MG63 (cell line): ENCODE measurements at regions not wholly inside any gene's neighbourhood (a gene's known extent, or its start where the extent isn't known, plus 50 kb on each side); places are given as distances from the start of the nearest gene placed in this dataset.
A peak's percentile ranks its signal among the peaks of the same experiment; 100 is the strongest.

Source experiments
- DNase-seq: peaks from one replicate; pipeline ENCODE4 v3.0.0-alpha.2; 2020
- H3K27me3 ChIP-seq: fragments of 250-450 bp; sonication (Bioruptor Pico); 2 replicates; pipeline ENCODE4 v1.5.1; 2020; ENCODE audit warnings: mild to moderate bottlenecking, moderate library complexity
- H3K36me3 ChIP-seq: fragments of 250-450 bp; sonication (Bioruptor Pico); 2 replicates; pipeline ENCODE4 v1.5.1; 2020; ENCODE audit warnings: mild to moderate bottlenecking, moderate library complexity
- H3K4me3 ChIP-seq: fragments of 250-450 bp; sonication (Bioruptor Pico); 2 replicates; pipeline ENCODE4 v1.5.1; 2020; ENCODE audit warnings: mild to moderate bottlenecking, moderate library complexity
- H3K9me3 ChIP-seq: fragments of 250-450 bp; sonication (Bioruptor Pico); 2 replicates; pipeline ENCODE4 v1.5.1; 2020; ENCODE audit warnings: mild to moderate bottlenecking, moderate library complexity

GRCh38 chr2:67243919-67244318, 153.2 kb upstream of the ETAA1 start:
- H3K27me3 ChIP-seq, result no peaks in the 10 kb centered on the region
- H3K9me3 ChIP-seq, result no peaks in the 10 kb centered on the region
- no peak for DNase-seq
- no peak overlapping the region for H3K4me3 ChIP-seq
- H3K36me3 ChIP-seq, result no peaks in the 10 kb centered on the region

- Histone ChIP-seq H3K4me3 (no peak overlapping the region), H3K27me3 (no peaks in the 10 kb centered on the region), H3K36me3 (no peaks in the 10 kb centered on the region), H3K9me3 (no peaks in the 10 kb centered on the region)
- no peak for DNase-seq
Observed at GRCh38 chr2:67246791-67247190, 150.3 kb upstream of the ETAA1 start.

DNA sequence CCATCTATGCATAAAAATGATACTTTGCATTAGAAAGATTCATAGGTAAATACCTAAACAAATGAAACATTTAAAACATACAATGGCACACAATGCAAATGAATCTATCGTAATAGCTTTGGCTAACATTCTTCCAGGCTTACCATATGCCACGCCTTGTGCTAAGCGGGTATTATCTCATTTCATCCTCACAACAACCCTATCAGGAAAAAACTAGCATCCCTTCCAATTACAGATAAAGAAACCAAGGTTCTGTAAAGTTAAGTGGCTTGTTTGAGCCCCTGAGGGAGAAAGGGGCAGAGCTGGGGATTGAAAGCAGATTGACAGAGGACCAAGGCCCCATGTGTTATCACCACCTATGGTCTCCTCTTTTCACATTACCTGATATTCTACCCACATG, 145.4 kb upstream of the ETAA1 start:
- no peaks in the 10 kb centered on the region for H3K36me3 ChIP-seq
- DNase-seq, result no peak

GRCh38 chr2:67255933-67256615, 141.1 kb upstream of the ETAA1 start:
- DNase-seq, result no peak
- Histone ChIP-seq H3K36me3 (no peaks in the 10 kb centered on the region), H3K27me3 (no peaks in the 10 kb centered on the region), H3K4me3 (no peak overlapping the region), H3K9me3 (no peaks in the 10 kb centered on the region)

More for the DNA sequence above, 145.4 kb upstream of the ETAA1 start:
- Histone ChIP-seq H3K9me3 (no peaks in the 10 kb centered on the region), H3K27me3 (no peaks in the 10 kb centered on the region), H3K4me3 (no peak overlapping the region)

DNA sequence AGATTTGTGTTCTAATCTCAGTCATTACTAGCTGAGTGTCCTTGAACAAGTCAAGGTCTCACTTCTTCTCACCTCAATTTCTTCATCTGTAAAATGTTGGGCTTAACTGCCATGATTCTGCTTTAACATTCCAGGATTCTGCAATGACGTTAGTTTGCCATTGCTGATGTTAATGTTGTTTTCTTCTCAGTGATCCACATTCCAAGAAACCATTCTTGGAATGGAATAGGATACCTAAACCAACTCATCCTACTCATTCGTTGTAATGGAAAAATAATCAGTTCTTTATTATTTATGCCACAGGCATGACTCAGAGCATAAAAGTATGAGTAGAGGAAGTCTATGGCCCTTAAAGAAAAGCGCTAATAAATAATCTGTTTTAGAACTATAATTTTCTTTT, 140.2 kb upstream of the ETAA1 start:
- H3K27me3 ChIP-seq, result no peaks in the 10 kb centered on the region
- H3K36me3 ChIP-seq, result no peaks in the 10 kb centered on the region
- no peaks in the 10 kb centered on the region for H3K9me3 ChIP-seq
- no peak overlapping the region for H3K4me3 ChIP-seq
- DNase-seq, result no peak

GRCh38 chr2:67258122-67258521, 139.0 kb upstream of the ETAA1 start:
- no peak for DNase-seq
- no peaks in the 10 kb centered on the region for H3K9me3 ChIP-seq
- no peaks in the 10 kb centered on the region for H3K27me3 ChIP-seq

DNA sequence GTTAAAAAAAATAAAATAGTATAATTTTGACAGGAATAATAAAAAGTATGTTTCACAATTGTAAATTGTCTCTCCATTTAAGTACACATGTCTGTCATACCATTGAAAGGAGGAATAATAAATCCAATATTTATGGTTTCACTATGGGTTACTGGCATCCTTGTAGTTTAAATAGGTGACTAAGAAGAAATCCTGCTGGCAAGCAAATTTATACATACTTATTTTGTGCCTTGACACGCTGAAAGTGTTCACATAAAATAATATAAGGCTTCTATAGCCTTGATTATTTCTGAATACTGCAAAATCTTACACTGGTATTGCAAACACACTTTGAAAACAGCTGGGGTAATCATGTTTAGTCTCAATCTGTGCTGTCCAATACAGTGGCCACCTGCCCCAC, 138.3 kb upstream of the ETAA1 start:
- no peaks in the 10 kb centered on the region for H3K27me3 ChIP-seq
- H3K9me3 ChIP-seq, result no peaks in the 10 kb centered on the region
- no peaks in the 10 kb centered on the region for H3K36me3 ChIP-seq
- DNase-seq, result no peak
- H3K4me3 ChIP-seq, result no peak overlapping the region

More at GRCh38 chr2:67258122-67258521, 139.0 kb upstream of the ETAA1 start:
- H3K4me3 ChIP-seq, result no peak overlapping the region
- H3K36me3 ChIP-seq, result no peaks in the 10 kb centered on the region

- no peak overlapping the region for H3K4me3 ChIP-seq
- H3K27me3 ChIP-seq, result no peaks in the 10 kb centered on the region
- DNase-seq, result peak; percentile 92
- no peaks in the 10 kb centered on the region for H3K9me3 ChIP-seq
- no peaks in the 10 kb centered on the region for H3K36me3 ChIP-seq
Observed at GRCh38 chr2:67259556-67260342, 137.4 kb upstream of the ETAA1 start.

DNA sequence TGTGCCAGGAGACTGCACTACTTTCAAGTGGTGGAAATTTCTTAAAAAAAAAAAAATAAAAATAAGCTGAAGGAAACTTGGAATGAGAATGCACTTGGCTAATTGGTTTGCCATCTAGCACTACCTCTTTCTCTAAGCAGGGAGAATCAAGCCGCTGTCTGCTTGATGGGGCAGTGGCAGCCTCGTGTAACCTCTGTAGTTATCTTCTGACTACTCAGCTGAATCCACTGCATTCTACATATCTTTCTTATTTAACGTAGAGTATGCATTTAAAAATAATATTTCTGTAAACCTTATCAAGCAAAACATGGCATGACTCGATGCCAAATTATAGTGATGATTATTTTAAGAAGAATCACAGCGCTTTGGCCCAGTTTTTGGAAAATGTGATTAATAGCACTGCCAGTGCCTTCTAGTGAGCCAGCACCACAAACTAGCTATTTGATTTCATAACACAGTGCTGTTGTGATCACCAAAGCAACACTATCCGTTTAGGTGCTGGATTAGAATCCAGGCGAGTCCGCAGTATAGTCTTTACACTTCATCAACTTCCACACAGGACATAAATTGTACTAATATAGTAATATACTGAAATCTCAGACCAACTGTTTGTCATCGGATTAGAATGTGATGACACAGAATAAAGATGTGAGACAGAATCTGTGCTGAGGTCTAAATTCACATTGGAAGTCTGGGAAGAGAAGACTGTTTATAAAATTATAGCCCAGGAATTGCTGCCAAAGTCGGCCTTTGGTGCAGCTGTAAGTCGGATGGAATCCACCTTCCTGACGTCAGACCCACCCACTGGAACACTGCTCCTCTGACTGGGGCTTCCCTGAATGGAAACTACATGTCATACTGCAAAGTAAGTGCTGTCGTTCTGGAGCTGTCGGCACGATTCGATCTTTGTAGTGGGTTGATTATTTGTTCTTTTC, 136.5 kb upstream of the ETAA1 start:
- Histone ChIP-seq H3K27me3 (no peaks in the 10 kb centered on the region), H3K4me3 (peak overlapping the region; percentile 3; the same call in 1 of the 2 replicates), H3K9me3 (no peaks in the 10 kb centered on the region), H3K36me3 (no peaks in the 10 kb centered on the region)
- DNase-seq, result peak; percentile 96

GRCh38 chr2:67267241-67267640, 129.9 kb upstream of the ETAA1 start:
- no peaks in the 10 kb centered on the region for H3K27me3 ChIP-seq
- no peaks in the 10 kb centered on the region for H3K9me3 ChIP-seq
- H3K4me3 ChIP-seq, result no peak overlapping the region
- no peak for DNase-seq
- H3K36me3 ChIP-seq, result no peaks in the 10 kb centered on the region

DNA sequence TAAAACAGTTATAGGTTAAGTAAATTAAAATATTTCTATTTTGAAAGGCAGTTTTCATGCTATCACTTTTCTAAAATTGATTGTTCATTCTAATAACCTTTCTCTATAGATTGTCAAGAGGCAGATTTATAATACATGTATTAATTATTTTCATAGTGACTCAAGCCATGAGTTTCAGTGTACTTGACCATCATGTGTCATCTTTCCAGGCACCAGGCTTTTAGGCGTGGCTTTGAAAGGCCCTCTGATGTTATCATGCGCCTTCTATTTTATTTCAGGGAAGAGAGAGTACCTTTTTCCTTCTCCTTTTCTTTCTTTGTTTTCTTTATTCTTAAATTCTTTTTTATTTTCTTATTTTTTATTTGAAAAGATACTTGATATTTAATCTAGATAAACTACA, 128.3 kb upstream of the ETAA1 start:
- Histone ChIP-seq H3K9me3 (no peaks in the 10 kb centered on the region), H3K4me3 (no peak overlapping the region), H3K27me3 (no peaks in the 10 kb centered on the region), H3K36me3 (no peaks in the 10 kb centered on the region)
- peak; percentile 64 for DNase-seq

- no peaks in the 10 kb centered on the region for H3K9me3 ChIP-seq
- H3K4me3 ChIP-seq, result no peak overlapping the region
- no peak for DNase-seq
- H3K27me3 ChIP-seq, result no peaks in the 10 kb centered on the region
- H3K36me3 ChIP-seq, result no peaks in the 10 kb centered on the region
Observed at GRCh38 chr2:67272195-67272594, 124.9 kb upstream of the ETAA1 start.

DNA sequence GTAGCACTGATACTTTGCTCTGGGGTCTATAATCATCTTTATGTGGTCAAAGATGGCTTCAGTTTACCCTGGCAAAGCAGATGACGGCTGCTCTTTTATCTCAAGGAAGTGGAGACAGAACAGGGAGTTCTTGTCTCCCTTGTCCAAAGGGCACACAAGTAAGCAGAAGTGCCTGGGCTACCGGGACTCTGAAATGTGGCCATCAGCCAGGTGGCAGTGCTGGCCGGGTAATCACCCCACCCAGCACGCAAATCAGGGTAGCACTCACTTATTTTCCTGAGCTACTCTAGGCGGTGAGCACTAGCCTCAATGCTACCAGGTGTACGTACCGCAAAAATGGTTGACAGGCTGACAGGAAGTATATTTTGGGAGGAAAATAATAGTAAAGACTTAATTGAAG, 119.7 kb upstream of the ETAA1 start:
- no peaks in the 10 kb centered on the region for H3K9me3 ChIP-seq
- no peaks in the 10 kb centered on the region for H3K36me3 ChIP-seq
- DNase-seq, result no peak
- H3K27me3 ChIP-seq, result no peaks in the 10 kb centered on the region
- H3K4me3 ChIP-seq, result no peak overlapping the region

DNA sequence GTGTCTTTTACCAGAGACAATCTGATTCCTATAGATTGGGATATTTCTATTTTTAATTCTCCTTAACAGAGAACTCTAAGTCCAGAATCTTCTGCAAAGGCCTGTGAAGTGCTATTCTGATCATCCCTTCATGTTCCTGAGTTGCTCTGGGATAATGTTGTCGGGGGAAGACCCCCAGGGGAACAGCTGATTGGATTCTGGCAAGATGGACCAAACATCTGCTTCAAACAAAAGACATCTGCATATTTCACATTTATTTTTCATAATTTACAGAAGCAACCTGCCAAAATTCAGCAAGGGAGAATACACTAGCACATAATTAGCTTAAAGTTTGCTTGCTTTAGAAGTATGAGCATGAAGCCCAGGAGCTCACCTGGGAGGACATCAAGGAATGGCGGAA, 116.0 kb upstream of the ETAA1 start:
- Histone ChIP-seq H3K9me3 (0 out of 2 replicates have a peak, but pooled peaks cover 2% of the 10 kb centered on the region), H3K27me3 (no peaks in the 10 kb centered on the region), H3K4me3 (no peak overlapping the region), H3K36me3 (no peaks in the 10 kb centered on the region)
- no peak for DNase-seq

- H3K36me3 ChIP-seq, result no peaks in the 10 kb centered on the region
- no peak overlapping the region for H3K4me3 ChIP-seq
- H3K27me3 ChIP-seq, result no peaks in the 10 kb centered on the region
- no peak for DNase-seq
- 0 out of 2 replicates have a peak, but pooled peaks cover 4% of the 10 kb centered on the region for H3K9me3 ChIP-seq
Observed at GRCh38 chr2:67283641-67284040, 113.5 kb upstream of the ETAA1 start.

- no peaks in the 10 kb centered on the region for H3K36me3 ChIP-seq
- H3K27me3 ChIP-seq, result no peaks in the 10 kb centered on the region
- no peak for DNase-seq
- no peak overlapping the region for H3K4me3 ChIP-seq
- 0 out of 2 replicates have a peak, but pooled peaks cover 4% of the 10 kb centered on the region for H3K9me3 ChIP-seq
Observed at GRCh38 chr2:67286981-67287759, 110.0 kb upstream of the ETAA1 start.
